Parathyroid adenoma (tissue), 2 donors: ENCODE measurements at regions not wholly inside any gene's neighbourhood (a gene's known extent, or its start where the extent isn't known, plus 50 kb on each side); places are given as distances from the start of the nearest gene placed in this dataset.
"Not testable (repeated sequence)": the region's sequence is repeated elsewhere in the genome, so short reads cannot be mapped to it uniquely, and the experiment has no call there.

Source experiments
- H2AFZ ChIP-seq: fragments of 300-600 bp; sonication (generic); one replicate; pipeline ENCODE4 v1.7.0; 2017; ENCODE audit warnings: antibody characterized with exemption, mild to moderate bottlenecking
- H3K27ac ChIP-seq: fragments of 300-600 bp; sonication (generic); one replicate; pipeline ENCODE4 v1.7.0; 2017
- H3K27me3 ChIP-seq: fragments of 300-600 bp; sonication (generic); one replicate; pipeline ENCODE4 v1.7.0; 2017; ENCODE audit warnings: low read length; ENCODE audit not compliant: control insufficient read depth, insufficient read depth
- H3K36me3 ChIP-seq: fragments of 300-600 bp; sonication (generic); one replicate; pipeline ENCODE4 v1.7.0; 2017; ENCODE audit warnings: low read length; ENCODE audit not compliant: control insufficient read depth, insufficient read depth
- H3K4me1 ChIP-seq: fragments of 300-600 bp; sonication (generic); one replicate; pipeline ENCODE4 v1.7.0; 2017; ENCODE audit warnings: control low read depth
- H3K4me2 ChIP-seq: fragments of 300-600 bp; sonication (generic); one replicate; pipeline ENCODE4 v1.7.0; 2017; ENCODE audit warnings: low read length
- H3K4me3 ChIP-seq: fragments of 300-600 bp; sonication (generic); one replicate; pipeline ENCODE4 v1.7.0; 2017; ENCODE audit warnings: low read depth, low read length
- H3K79me2 ChIP-seq: fragments of 300-600 bp; sonication (generic); one replicate; pipeline ENCODE4 v1.7.0; 2017; ENCODE audit warnings: control low read depth
- H3K9ac ChIP-seq: fragments of 300-600 bp; sonication (generic); one replicate; pipeline ENCODE4 v1.7.0; 2017; ENCODE audit warnings: mild to moderate bottlenecking
- H3K9me3 ChIP-seq: fragments of 300-600 bp; sonication (generic); one replicate; pipeline ENCODE4 v1.7.0; 2017; ENCODE audit warnings: low read length; ENCODE audit not compliant: control insufficient read depth
- TF ChIP-seq, protein P1 (sequence below): fragments of 300-600 bp; sonication (generic); IDR thresholded peaks from one replicate; pipeline ENCODE4 v1.7.0; 2017; ENCODE audit warnings: antibody characterized with exemption, mild to moderate bottlenecking
- donor health status: primary hyperparathyroidism.

DNA sequence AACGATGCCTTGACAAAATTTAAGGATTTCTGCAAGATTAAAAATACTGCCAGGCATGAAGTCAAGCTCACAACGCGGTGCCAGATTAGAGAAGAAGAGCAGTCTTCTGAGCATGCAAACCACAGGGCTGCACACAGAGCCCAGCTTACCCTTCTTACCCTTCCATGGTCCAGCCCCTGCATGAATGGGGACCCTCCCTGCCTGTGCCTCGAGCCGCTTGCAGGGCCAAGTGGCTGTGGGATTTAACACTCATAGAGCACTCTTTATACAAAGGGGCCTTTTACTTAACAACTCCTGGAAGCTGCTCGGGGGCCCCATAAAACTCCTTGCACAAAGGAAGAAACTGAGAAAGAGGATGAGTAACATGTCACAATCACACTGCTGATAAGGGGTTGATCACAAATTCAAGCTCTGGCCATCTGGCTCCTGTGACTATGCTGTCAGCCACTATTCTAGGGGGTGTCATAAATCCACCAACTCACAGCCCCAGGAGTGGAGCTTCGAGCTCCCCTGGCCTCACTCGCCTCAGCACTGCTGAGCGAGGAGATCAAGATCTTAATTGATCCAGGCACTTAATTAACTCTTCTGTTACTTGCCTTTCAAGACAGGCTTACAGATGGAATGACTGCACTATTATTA, 514.8 kb downstream of the TNS3 start:
- H3K36me3 ChIP-seq = no peaks in the 10 kb centered on the region
- no peaks in the 10 kb centered on the region for H3K27me3 ChIP-seq
- H3K9me3 ChIP-seq = no peaks in the 10 kb centered on the region
- H3K4me2 ChIP-seq = no peak overlapping the region
- no peaks in the 10 kb centered on the region for H3K79me2 ChIP-seq
- H3K4me1 ChIP-seq = no peaks in the 10 kb centered on the region
- H2AFZ ChIP-seq = no peak overlapping the region
- H3K4me3 ChIP-seq = no peak overlapping the region
- H3K27ac ChIP-seq = no peak overlapping the region
- no peak overlapping the region for H3K9ac ChIP-seq
- TF ChIP-seq, protein P1, sequence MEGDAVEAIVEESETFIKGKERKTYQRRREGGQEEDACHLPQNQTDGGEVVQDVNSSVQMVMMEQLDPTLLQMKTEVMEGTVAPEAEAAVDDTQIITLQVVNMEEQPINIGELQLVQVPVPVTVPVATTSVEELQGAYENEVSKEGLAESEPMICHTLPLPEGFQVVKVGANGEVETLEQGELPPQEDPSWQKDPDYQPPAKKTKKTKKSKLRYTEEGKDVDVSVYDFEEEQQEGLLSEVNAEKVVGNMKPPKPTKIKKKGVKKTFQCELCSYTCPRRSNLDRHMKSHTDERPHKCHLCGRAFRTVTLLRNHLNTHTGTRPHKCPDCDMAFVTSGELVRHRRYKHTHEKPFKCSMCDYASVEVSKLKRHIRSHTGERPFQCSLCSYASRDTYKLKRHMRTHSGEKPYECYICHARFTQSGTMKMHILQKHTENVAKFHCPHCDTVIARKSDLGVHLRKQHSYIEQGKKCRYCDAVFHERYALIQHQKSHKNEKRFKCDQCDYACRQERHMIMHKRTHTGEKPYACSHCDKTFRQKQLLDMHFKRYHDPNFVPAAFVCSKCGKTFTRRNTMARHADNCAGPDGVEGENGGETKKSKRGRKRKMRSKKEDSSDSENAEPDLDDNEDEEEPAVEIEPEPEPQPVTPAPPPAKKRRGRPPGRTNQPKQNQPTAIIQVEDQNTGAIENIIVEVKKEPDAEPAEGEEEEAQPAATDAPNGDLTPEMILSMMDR = no peak

DNA sequence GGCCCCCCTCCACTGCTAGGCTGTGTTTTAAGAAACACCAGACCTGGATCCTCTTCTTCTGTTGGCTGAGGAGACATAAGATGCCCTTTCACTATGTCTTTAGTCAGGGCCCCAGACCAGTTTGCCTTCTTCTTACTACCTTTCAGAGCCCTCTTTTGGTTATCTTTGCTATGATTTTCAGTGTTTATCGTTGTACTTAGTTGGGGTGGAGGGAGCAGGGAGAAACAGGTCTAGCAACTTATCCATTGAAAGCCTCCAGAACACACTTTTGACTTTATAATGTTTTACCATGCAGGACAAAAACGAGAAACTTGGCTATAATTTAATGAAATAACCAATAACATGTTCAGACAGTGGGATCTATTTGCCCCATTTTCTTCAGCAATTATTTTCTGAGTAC, 525.2 kb downstream of the TNS3 start:
- H3K36me3 ChIP-seq = no peaks in the 10 kb centered on the region
- H3K9me3 ChIP-seq = no peaks in the 10 kb centered on the region
- no peaks in the 10 kb centered on the region for H3K27me3 ChIP-seq
- no peak overlapping the region for H3K27ac ChIP-seq
- no peak overlapping the region for H2AFZ ChIP-seq
- H3K9ac ChIP-seq = no peak overlapping the region
- H3K4me3 ChIP-seq = no peak overlapping the region
- no peak overlapping the region for H3K4me2 ChIP-seq
- no peaks in the 10 kb centered on the region for H3K79me2 ChIP-seq
- no peaks in the 10 kb centered on the region for H3K4me1 ChIP-seq
- TF ChIP-seq, protein P1 = no peak

DNA sequence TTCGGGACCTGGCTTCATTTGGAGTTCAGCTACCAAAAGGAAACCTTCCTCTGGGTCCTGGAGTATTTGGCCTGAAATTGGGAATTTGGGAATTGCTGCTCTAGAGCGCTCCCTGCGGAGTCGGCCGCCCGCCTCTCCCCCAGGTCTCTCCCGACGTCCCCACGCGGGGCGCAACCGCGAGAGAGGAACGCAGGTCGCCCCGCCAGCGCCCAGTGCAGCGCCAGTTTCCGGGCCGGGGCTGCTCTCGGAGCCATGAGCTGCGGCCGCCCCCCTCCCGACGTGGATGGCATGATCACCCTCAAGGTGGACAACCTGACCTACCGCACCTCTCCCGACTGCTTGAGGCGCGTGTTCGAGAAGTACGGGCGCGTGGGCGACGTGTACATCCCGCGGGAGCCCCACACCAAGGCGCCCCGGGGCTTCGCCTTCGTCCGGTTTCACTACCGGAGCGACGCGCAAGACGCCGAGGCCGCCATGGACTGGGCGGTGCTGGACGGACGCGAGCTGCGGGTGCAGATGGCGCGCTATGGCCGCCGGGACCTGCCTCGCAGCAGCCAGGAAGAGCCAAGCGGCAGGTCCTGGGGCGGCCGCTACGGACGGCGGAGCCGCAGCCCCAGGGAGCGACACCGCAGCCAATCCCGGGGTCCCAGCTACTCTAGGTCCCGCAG, 529.2 kb downstream of the TNS3 start:
- H3K27me3 ChIP-seq, H3K9ac ChIP-seq, H2AFZ ChIP-seq, H3K4me3 ChIP-seq, H3K4me1 ChIP-seq, H3K79me2 ChIP-seq, H3K4me2 ChIP-seq, H3K27ac ChIP-seq, H3K36me3 ChIP-seq, H3K9me3 ChIP-seq: not testable (repeated sequence)

DNA sequence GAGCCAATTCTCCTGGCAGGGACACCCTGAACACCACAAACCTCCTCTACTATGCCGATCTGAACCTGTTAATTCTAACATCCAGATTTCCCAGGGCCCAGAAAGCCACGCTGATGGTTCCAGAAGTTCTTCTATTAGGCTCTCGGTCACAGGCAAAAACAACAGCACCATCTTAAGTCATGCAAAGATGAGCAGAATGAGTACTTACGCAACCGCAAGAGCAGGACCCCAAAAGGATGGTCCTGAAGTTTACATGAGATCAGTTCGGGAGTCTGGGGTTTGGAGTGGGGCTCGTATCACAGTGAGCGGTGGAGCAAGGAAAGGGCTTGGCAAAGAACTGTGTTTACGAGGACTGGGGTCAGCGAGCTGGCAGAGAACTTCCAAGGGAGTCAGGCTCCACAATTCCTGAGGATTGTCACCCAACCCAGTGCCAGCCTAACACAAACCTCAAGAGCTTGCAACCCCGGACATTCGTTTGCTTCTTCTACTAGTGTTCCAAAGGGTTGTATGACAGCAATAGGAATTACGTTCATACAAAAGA, 532.6 kb downstream of the TNS3 start:
- no peak overlapping the region for H2AFZ ChIP-seq
- H3K36me3 ChIP-seq = no peaks in the 10 kb centered on the region
- H3K27ac ChIP-seq = no peak overlapping the region
- no peak overlapping the region for H3K9ac ChIP-seq
- TF ChIP-seq, protein P1 = no peak
- no peaks in the 10 kb centered on the region for H3K27me3 ChIP-seq
- no peaks in the 10 kb centered on the region for H3K4me1 ChIP-seq
- H3K4me2 ChIP-seq = no peak overlapping the region
- no peaks in the 10 kb centered on the region for H3K79me2 ChIP-seq
- H3K4me3 ChIP-seq = no peak overlapping the region
- H3K9me3 ChIP-seq = no peaks in the 10 kb centered on the region

DNA sequence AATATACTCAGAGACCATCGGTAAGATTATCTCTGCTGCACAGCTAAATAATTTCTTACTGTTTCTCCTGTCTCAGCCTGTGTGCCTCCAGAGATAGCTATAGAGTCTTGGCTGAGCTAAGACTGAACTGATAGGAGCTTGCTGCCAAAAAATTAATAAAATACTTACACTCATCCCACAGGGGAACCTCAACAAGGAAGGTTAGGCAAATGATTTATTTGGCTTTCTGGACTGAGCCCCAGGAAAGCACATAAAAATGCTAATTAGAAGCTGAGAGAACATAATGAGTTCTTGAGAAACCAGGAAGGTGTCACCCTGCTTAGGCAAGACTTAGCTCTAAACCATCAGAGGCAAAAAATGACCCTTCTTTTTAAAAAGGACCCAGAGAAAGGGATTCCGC, 534.5 kb downstream of the TNS3 start:
- Histone ChIP-seq H3K79me2 (no peaks in the 10 kb centered on the region), H3K27me3 (no peaks in the 10 kb centered on the region), H3K4me3 (no peak overlapping the region), H3K4me2 (no peak overlapping the region), H3K4me1 (no peaks in the 10 kb centered on the region), H3K36me3 (no peaks in the 10 kb centered on the region), H3K9me3 (no peaks in the 10 kb centered on the region), H3K27ac (no peak overlapping the region), H3K9ac (no peak overlapping the region), H2AFZ (no peak overlapping the region)
- TF ChIP-seq, protein P1 = no peak
